ENCODE measurements at regions not wholly inside any gene's neighbourhood (a gene's known extent, or its start where the extent isn't known, plus 50 kb on each side); places are given as distances from the start of the nearest gene placed in this dataset.
"Not testable (repeated sequence)": the region's sequence is repeated elsewhere in the genome, so short reads cannot be mapped to it uniquely, and the experiment has no call there.

DNA sequence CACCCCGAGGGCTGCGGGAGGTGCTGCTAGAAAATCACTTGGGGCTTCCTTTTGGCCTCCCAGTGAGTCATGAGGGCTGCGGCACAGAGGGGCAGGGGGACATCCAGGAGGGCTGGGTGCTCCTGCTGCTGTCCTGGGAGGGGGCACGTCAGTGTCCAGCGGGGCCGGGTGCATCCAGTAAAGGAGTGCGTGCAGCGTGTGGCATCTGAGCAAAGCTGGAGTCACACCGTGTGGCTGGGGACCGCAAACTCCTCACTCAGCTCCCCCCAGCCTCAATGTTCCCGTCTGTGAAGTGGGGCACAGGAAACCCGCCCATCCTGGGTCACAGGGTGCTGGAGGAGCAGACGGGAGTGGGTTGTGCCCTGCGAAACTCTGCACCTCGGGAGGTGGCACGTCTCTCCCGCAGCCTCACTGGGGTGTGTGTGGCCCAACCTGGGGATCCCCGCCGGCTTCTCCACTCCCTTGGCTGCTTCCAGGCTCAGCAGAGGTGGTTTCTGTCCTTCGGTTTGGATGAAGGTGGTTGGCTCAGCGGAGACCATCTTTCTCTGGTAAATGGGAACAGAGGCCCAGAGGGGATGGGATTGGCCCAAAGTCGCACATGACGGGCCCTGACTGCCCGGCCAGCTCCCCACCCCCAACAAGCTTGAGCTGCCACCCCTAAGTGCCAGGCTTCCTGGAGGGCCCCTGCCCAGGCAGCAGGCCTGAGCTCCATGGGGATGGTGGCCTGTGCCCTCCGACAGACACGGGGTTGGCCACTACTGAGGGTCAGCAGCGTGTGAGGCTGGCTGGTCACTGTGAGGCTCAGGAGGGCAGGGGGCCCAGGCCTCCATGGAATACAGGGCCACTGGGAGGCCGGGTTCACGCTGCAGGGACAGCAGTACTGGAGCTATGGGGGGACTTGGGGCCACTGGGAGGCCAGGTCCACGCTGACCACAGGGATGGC, 114.9 kb downstream of the NPIPB11 start:
- peak overlapping the region; percentile 59 for H3K23ac ChIP-seq (ENCODE audit: low read depth, low read length)
- peak overlapping the region; percentile 94 for H3K18ac ChIP-seq (ENCODE audit: low read depth, low read length)
- H3K27ac ChIP-seq (ENCODE audit: insufficient read depth, low read length), result peak overlapping the region; percentile 72
- in situ Hi-C loops (cut with MboI; ENCODE audit: low sequenced_read_pairs); BruUV-seq (replicated peaks); POLR2A ChIA-PET (ENCODE audit: unreplicated experiment); intact Hi-C loops (cut with micrococcal nuclease); H3K27me3 ChIP-seq (ENCODE audit: control insufficient read depth, insufficient read depth, low read length); H3K4me3 ChIP-seq (ENCODE audit: insufficient read depth, low read depth, low read length); H3K56ac ChIP-seq (ENCODE audit: extremely low read depth, insufficient read depth, low read length); DNase-seq; dilution Hi-C loops (cut with HindIII; ENCODE audit: low sequenced_read_pairs, unreplicated experiment); H3K4me2 ChIP-seq (ENCODE audit: low read depth, low read length); H2AFZ ChIP-seq (replicated peaks; ENCODE audit: low read length, poor library complexity); H3K9me3 ChIP-seq (ENCODE audit: control insufficient read depth, insufficient read depth, low read length); ATAC-seq (ENCODE audit: low read depth); CTCF ChIA-PET; H4K20me1 ChIP-seq (ENCODE audit: insufficient read depth, low read length): not testable (repeated sequence)
- peak overlapping the region; percentile 42 for H2AK9ac ChIP-seq (replicated peaks; ENCODE audit: low read depth, low read length, poor library complexity)
- H4K5ac ChIP-seq (ENCODE audit: low read depth, low read length), result peak overlapping the region; percentile 91
- peak overlapping the region; percentile 94 for H3K14ac ChIP-seq (replicated peaks; ENCODE audit: low read depth, low read length)
- peak overlapping the region; percentile 70; the same call in 2 of the 3 replicates for H2BK15ac ChIP-seq (ENCODE audit: low read depth, low read length)
- H3K4me1 ChIP-seq (ENCODE audit: control insufficient read depth, insufficient read depth, low read length), result peaks cover 31% of the 10 kb centered on the region
- H3K4ac ChIP-seq (ENCODE audit: low read depth, low read length), result peak overlapping the region; percentile 99
- peak overlapping the region; percentile 97 for H2BK120ac ChIP-seq (ENCODE audit: low read depth, low read length)
- peaks cover 5 to 13% of the 10 kb centered on the region in 2 experiments; a peak in 2 of 4 replicates for H3K79me1 ChIP-seq (ENCODE audit: low read depth in 1 of 2, low read length in 2 of 2)
- peaks cover 10% of the 10 kb centered on the region; the same call in 1 of the 2 replicates for H3K36me3 ChIP-seq (ENCODE audit: control insufficient read depth, insufficient read depth, low read length)
- WGBS, 2 experiments (ENCODE audit: extremely low coverage in 2 of 2, insufficient read length in 1 of 2), result 50% methylated on average over 5 of the region's 30 CpGs; no CpG with 5 or more reads in 1 of the 2 experiments
- H2AK5ac ChIP-seq (ENCODE audit: low read depth, low read length), result peak overlapping the region; percentile 100
- peaks cover 11% of the 10 kb centered on the region for H3K9me1 ChIP-seq (ENCODE audit: insufficient read depth, low read length)
- peak overlapping the region; percentile 97 for H4K91ac ChIP-seq (ENCODE audit: insufficient read depth, low read depth, low read length)
- peak overlapping the region; percentile 96 to 97; a peak in 3 of 4 replicates for H4K8ac ChIP-seq (ENCODE audit: low read depth in 2 of 2, low read length in 2 of 2)
- peak overlapping the region; percentile 98 for H2BK20ac ChIP-seq (ENCODE audit: low read depth, low read length)
- H2BK5ac ChIP-seq (ENCODE audit: low read depth, low read length, poor library complexity, severe bottlenecking), result peak overlapping the region; percentile 62
- peak overlapping the region; percentile 35 for H3K9ac ChIP-seq (ENCODE audit: low read depth, low read length)

Measured in IMR-90 (cell line).